ENCODE measurements at regions not wholly inside any gene's neighbourhood (a gene's known extent, or its start where the extent isn't known, plus 50 kb on each side); places are given as distances from the start of the nearest gene placed in this dataset.

- Histone ChIP-seq H3K9me2 (ENCODE audit: insufficient read depth, low read length) (no peaks in the 10 kb centered on the region), H3K4me3 (ENCODE audit: low read depth, low read length, poor library complexity, severe bottlenecking) (no peak overlapping the region), H3K4me1 (ENCODE audit: insufficient read depth, low read length, poor library complexity, severe bottlenecking) (no peaks in the 10 kb centered on the region), H3K36me3 (ENCODE audit: insufficient read depth, low read length) (no peaks in the 10 kb centered on the region), H3K4me2 (ENCODE audit: low read length) (no peak overlapping the region), H3K79me2 (ENCODE audit: insufficient read depth, low read depth, low read length) (no peaks in the 10 kb centered on the region), H4K20me1 (ENCODE audit: insufficient read depth, low read length) (no peaks in the 10 kb centered on the region), H2AFZ (ENCODE audit: low read length) (no peak overlapping the region), H3K27ac (ENCODE audit: low read depth, low read length, poor library complexity, severe bottlenecking) (no peak overlapping the region), H3K9me3 (ENCODE audit: low read length) (no peaks in the 10 kb centered on the region)
- ChIA-PET POLR2A (no interaction called here), CTCF (ENCODE audit: unreplicated experiment) (no interaction called here)
- no TSS peak for BruUV-seq (replicated peaks)
- no peak for DNase-seq (ENCODE audit: low spot score)
- TF ChIP-seq CTCF (conservative IDR thresholded peaks at IDR 0.05; ENCODE audit: low read length) = no peak
- TF ChIP-seq EZH2phosphoT487 (IDR thresholded peaks at IDR 0.05; ENCODE audit: borderline replicate concordance, low read depth, low read length) = no peak
- intact Hi-C loops (cut with micrococcal nuclease; ENCODE audit: unreplicated experiment) = no loop called here
These were observed 449.7 kb upstream of the RGS17 start for GRCh38 chr6:153580776-153581175.

DNA sequence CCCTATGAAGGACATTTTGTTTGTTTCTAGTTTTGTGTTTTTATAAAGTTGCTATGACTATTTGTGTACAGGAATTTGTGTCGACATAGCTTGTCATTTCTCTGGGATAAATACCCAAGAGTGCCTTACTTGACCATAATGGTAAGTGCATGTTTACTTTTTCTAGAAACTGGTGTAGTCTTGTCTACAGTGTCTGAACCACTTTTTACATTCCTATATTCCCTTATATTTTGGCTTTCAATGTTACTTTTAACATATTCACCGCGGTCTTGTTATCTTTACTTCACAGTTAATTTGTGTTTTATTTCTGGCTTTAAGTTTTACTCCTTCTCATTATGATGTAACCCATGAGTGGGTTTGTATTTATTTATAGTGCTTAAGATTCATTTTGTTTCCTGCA lies 444.4 kb upstream of the RGS17 start:
- no peak for DNase-seq (ENCODE audit: low spot score)
- TF ChIP-seq CTCF (conservative IDR thresholded peaks at IDR 0.05; ENCODE audit: low read length) = no peak
- no peak for TF ChIP-seq EZH2phosphoT487 (IDR thresholded peaks at IDR 0.05; ENCODE audit: borderline replicate concordance, low read depth, low read length)
- Histone ChIP-seq H2AFZ (ENCODE audit: low read length) (no peak overlapping the region), H3K79me2 (ENCODE audit: insufficient read depth, low read depth, low read length) (no peaks in the 10 kb centered on the region), H3K4me3 (ENCODE audit: low read depth, low read length, poor library complexity, severe bottlenecking) (no peak overlapping the region), H3K4me2 (ENCODE audit: low read length) (no peak overlapping the region), H3K27ac (ENCODE audit: low read depth, low read length, poor library complexity, severe bottlenecking) (no peak overlapping the region), H3K9me3 (ENCODE audit: low read length) (no peaks in the 10 kb centered on the region), H3K36me3 (ENCODE audit: insufficient read depth, low read length) (no peaks in the 10 kb centered on the region), H3K9me2 (ENCODE audit: insufficient read depth, low read length) (no peaks in the 10 kb centered on the region), H4K20me1 (ENCODE audit: insufficient read depth, low read length) (no peaks in the 10 kb centered on the region), H3K4me1 (ENCODE audit: insufficient read depth, low read length, poor library complexity, severe bottlenecking) (no peaks in the 10 kb centered on the region)
- CTCF ChIA-PET (ENCODE audit: unreplicated experiment) = no interaction called here
- intact Hi-C loops (cut with micrococcal nuclease; ENCODE audit: unreplicated experiment) = no loop called here
- no TSS peak for BruUV-seq (replicated peaks)
- POLR2A ChIA-PET = no interaction called here

DNA sequence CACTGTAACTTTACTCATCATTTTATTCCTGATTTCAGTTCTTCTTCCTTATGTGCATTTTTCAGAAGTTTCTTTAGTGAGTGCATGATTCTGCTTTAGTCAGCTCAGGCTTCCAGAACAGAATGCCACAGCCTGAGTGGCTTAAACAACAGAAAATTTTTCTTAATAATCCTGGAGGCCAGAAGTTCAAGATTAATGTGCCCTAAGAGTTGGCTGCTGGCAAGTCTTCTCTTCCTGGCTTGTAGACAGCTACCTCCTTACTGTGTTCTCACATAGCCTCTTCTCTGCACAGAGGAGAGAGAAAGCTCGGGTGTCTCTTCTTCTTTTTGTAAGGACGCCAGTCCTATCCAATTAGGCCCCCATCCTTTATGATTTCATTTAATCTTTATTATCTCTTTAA lies 443.1 kb upstream of the RGS17 start:
- no peak overlapping the region for H2AFZ ChIP-seq (ENCODE audit: low read length)
- H3K9me2 ChIP-seq (ENCODE audit: insufficient read depth, low read length) = no peaks in the 10 kb centered on the region
- H3K4me3 ChIP-seq (ENCODE audit: low read depth, low read length, poor library complexity, severe bottlenecking) = no peak overlapping the region
- H3K4me1 ChIP-seq (ENCODE audit: insufficient read depth, low read length, poor library complexity, severe bottlenecking) = no peaks in the 10 kb centered on the region
- intact Hi-C loops (cut with micrococcal nuclease; ENCODE audit: unreplicated experiment) = no loop called here
- H3K36me3 ChIP-seq (ENCODE audit: insufficient read depth, low read length) = no peaks in the 10 kb centered on the region
- CTCF ChIA-PET (ENCODE audit: unreplicated experiment) = no interaction called here
- POLR2A ChIA-PET = no interaction called here
- H3K9me3 ChIP-seq (ENCODE audit: low read length) = no peaks in the 10 kb centered on the region
- no TSS peak for BruUV-seq (replicated peaks)
- no peaks in the 10 kb centered on the region for H3K79me2 ChIP-seq (ENCODE audit: insufficient read depth, low read depth, low read length)
- DNase-seq (ENCODE audit: low spot score) = no peak
- TF ChIP-seq CTCF (conservative IDR thresholded peaks at IDR 0.05; ENCODE audit: low read length) (no peak), EZH2phosphoT487 (IDR thresholded peaks at IDR 0.05; ENCODE audit: borderline replicate concordance, low read depth, low read length) (no peak)
- H3K27ac ChIP-seq (ENCODE audit: low read depth, low read length, poor library complexity, severe bottlenecking) = no peak overlapping the region
- no peak overlapping the region for H3K4me2 ChIP-seq (ENCODE audit: low read length)
- H4K20me1 ChIP-seq (ENCODE audit: insufficient read depth, low read length) = no peaks in the 10 kb centered on the region
